A204.1 (cell line): ENCODE measurements at regions not wholly inside any gene's neighbourhood (a gene's known extent, or its start where the extent isn't known, plus 50 kb on each side); places are given as distances from the start of the nearest gene placed in this dataset.

Source experiments
- FAIRE-seq: peaks from 2 replicates; lab custom pipeline; 2012; peaks lifted over from hg19 to GRCh38; lab: Jason Lieb, UNC

GRCh38 chr17:53891726-53892125 is 69.0 kb downstream of the KIF2B start:
- no peak for FAIRE-seq

GRCh38 chr17:53892222-53892621 is 69.5 kb downstream of the KIF2B start:
- FAIRE-seq: no peak

GRCh38 chr17:53894591-53894990 is 71.9 kb downstream of the KIF2B start:
- FAIRE-seq: no peak

GRCh38 chr17:53896047-53896446 is 73.3 kb downstream of the KIF2B start:
- no peak for FAIRE-seq

GRCh38 chr17:53900951-53901350 is 78.2 kb downstream of the KIF2B start:
- no peak for FAIRE-seq

GRCh38 chr17:53907435-53907834 is 84.7 kb downstream of the KIF2B start:
- no peak for FAIRE-seq

GRCh38 chr17:53909802-53910201 is 87.1 kb downstream of the KIF2B start:
- peak; percentile 14 for FAIRE-seq

- no peak for FAIRE-seq
Measured at GRCh38 chr17:53912117-53912516, 89.4 kb downstream of the KIF2B start.

- no peak for FAIRE-seq
Measured at GRCh38 chr17:53919356-53919755, 96.6 kb downstream of the KIF2B start.

- FAIRE-seq: no peak
Measured at GRCh38 chr17:53924530-53925455, 102.1 kb downstream of the KIF2B start.

GRCh38 chr17:53932386-53932785 is 109.7 kb downstream of the KIF2B start:
- FAIRE-seq: no peak

GRCh38 chr17:53934931-53935330 is 112.2 kb downstream of the KIF2B start:
- FAIRE-seq: no peak

GRCh38 chr17:53941231-53941630 is 118.5 kb downstream of the KIF2B start:
- FAIRE-seq: no peak

- FAIRE-seq: no peak
Measured at GRCh38 chr17:53942436-53942835, 119.7 kb downstream of the KIF2B start.

- no peak for FAIRE-seq
Measured at GRCh38 chr17:53942898-53943297, 120.2 kb downstream of the KIF2B start.

- peak; percentile 72 for FAIRE-seq
Measured at GRCh38 chr17:53948323-53948722, 125.6 kb downstream of the KIF2B start.

GRCh38 chr17:53949473-53950090 is 126.9 kb downstream of the KIF2B start:
- no peak for FAIRE-seq

- FAIRE-seq: no peak
Measured at GRCh38 chr17:53950207-53950857, 127.6 kb downstream of the KIF2B start.

GRCh38 chr17:53950858-53951250 is 128.1 kb downstream of the KIF2B start:
- no peak for FAIRE-seq

- FAIRE-seq: no peak
Measured at GRCh38 chr17:53971361-53971760, 148.6 kb downstream of the KIF2B start.

- FAIRE-seq: no peak
Measured at GRCh38 chr17:53979991-53980390, 157.3 kb downstream of the KIF2B start.

- no peak for FAIRE-seq
Measured at GRCh38 chr17:53996131-53996530, 173.4 kb downstream of the KIF2B start.

- FAIRE-seq: no peak
Measured at GRCh38 chr17:53996890-53997289, 174.2 kb downstream of the KIF2B start.
